ENCODE measurements at regions not wholly inside any gene's neighbourhood (a gene's known extent, or its start where the extent isn't known, plus 50 kb on each side); places are given as distances from the start of the nearest gene placed in this dataset.
"Not testable (repeated sequence)": the region's sequence is repeated elsewhere in the genome, so short reads cannot be mapped to it uniquely, and the experiment has no call there.

GRCh38 chr10:47166808-47167581 lies 133.0 kb upstream of the GDF10 start:
- DNase-seq (ENCODE audit: low read depth in 2 of 2) = not testable (repeated sequence)

- DNase-seq (ENCODE audit: low read depth in 2 of 2) = no peak
Observed at GRCh38 chr10:47167591-47167990, 132.4 kb upstream of the GDF10 start.

- DNase-seq (ENCODE audit: low read depth in 2 of 2) = no peak
Observed at GRCh38 chr10:47169581-47169980, 130.4 kb upstream of the GDF10 start.

GRCh38 chr10:47173929-47174442 lies 126.0 kb upstream of the GDF10 start:
- no peak for DNase-seq (ENCODE audit: low read depth in 2 of 2)

GRCh38 chr10:47175181-47176123 lies 124.5 kb upstream of the GDF10 start:
- no peak for DNase-seq (ENCODE audit: low read depth in 2 of 2)

- DNase-seq (ENCODE audit: low read depth in 2 of 2) = no peak
Observed at GRCh38 chr10:47176206-47176902, 123.6 kb upstream of the GDF10 start.

GRCh38 chr10:47176903-47177868 lies 122.8 kb upstream of the GDF10 start:
- no peak for DNase-seq (ENCODE audit: low read depth in 2 of 2)

GRCh38 chr10:47178537-47179290 lies 121.3 kb upstream of the GDF10 start:
- DNase-seq (ENCODE audit: low read depth in 2 of 2) = no peak

- no peak for DNase-seq (ENCODE audit: low read depth in 2 of 2)
Observed at GRCh38 chr10:47179291-47179647, 120.7 kb upstream of the GDF10 start.

GRCh38 chr10:47181052-47181849 lies 118.7 kb upstream of the GDF10 start:
- DNase-seq (ENCODE audit: low read depth in 2 of 2) = no peak

GRCh38 chr10:47182934-47183703 lies 116.9 kb upstream of the GDF10 start:
- no peak for DNase-seq (ENCODE audit: low read depth in 2 of 2)

GRCh38 chr10:47183704-47184041 lies 116.3 kb upstream of the GDF10 start:
- no peak for DNase-seq (ENCODE audit: low read depth in 2 of 2)

- no peak for DNase-seq (ENCODE audit: low read depth in 2 of 2)
Observed at GRCh38 chr10:47184273-47184672, 115.7 kb upstream of the GDF10 start.

- DNase-seq (ENCODE audit: low read depth in 2 of 2) = no peak
Observed at GRCh38 chr10:47184724-47185330, 115.2 kb upstream of the GDF10 start.

- no peak for DNase-seq (ENCODE audit: low read depth in 2 of 2)
Observed at GRCh38 chr10:47186941-47187340, 113.1 kb upstream of the GDF10 start.

GRCh38 chr10:47187592-47187991 lies 112.4 kb upstream of the GDF10 start:
- no peak for DNase-seq (ENCODE audit: low read depth in 2 of 2)

GRCh38 chr10:47188156-47188555 lies 111.8 kb upstream of the GDF10 start:
- DNase-seq (ENCODE audit: low read depth in 2 of 2) = no peak

- no peak for DNase-seq (ENCODE audit: low read depth in 2 of 2)
Observed at GRCh38 chr10:47189802-47190201, 110.2 kb upstream of the GDF10 start.
